ENCODE measurements at regions not wholly inside any gene's neighbourhood (a gene's known extent, or its start where the extent isn't known, plus 50 kb on each side); places are given as distances from the start of the nearest gene placed in this dataset.

DNA sequence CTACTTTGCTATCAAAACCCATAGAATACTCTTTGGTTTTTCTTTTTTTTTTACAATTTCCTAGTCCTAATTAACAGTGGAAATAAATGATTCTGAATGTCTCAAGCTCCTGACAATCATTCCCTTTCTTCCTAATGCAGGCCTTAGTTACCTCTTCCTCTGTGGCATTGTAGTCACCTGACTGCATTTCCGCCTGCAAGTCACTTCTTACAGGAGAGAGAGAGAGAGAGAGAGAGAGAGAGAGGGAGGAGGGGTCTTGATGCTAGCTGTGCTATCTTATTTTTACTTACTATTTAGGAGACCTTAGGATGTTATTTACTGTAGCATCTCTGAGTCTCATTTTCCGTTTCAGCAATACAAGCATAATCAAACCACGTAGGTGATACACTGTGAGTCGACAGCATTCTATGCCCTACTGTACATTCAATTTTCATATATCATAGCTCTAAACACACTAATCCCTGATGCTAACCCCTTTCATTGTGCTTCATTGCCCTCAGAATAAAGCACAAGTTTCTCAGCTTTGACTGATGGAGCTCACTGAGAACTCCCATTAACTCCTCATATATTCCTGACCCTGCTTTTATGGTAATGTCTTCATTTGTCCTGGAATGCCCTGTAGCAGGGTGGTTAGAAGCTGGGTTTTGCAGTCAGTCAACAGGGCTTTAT lies 1237.3 kb downstream of the XPNPEP1 start:
- no peak for TF ChIP-seq CTCF (IDR thresholded peaks at IDR 0.05)
- TF ChIP-seq NFE2L2 (conservative IDR thresholded peaks at IDR 0.05; ENCODE audit: low read length) = no peak
- TF ChIP-seq RAD21 (conservative IDR thresholded peaks at IDR 0.05 in 1 of 2, IDR thresholded peaks at IDR 0.05 in 1 of 2) = no peak
- no peak for TF ChIP-seq CEBPB (IDR thresholded peaks at IDR 0.05)
- no peak for TF ChIP-seq POLR2A (IDR thresholded peaks at IDR 0.05; ENCODE audit: low read length)
- TF ChIP-seq MAX (IDR thresholded peaks at IDR 0.05) = no peak
- TF ChIP-seq SREBF2 (IDR thresholded peaks at IDR 0.05) = no peak
- TF ChIP-seq, protein P1, sequence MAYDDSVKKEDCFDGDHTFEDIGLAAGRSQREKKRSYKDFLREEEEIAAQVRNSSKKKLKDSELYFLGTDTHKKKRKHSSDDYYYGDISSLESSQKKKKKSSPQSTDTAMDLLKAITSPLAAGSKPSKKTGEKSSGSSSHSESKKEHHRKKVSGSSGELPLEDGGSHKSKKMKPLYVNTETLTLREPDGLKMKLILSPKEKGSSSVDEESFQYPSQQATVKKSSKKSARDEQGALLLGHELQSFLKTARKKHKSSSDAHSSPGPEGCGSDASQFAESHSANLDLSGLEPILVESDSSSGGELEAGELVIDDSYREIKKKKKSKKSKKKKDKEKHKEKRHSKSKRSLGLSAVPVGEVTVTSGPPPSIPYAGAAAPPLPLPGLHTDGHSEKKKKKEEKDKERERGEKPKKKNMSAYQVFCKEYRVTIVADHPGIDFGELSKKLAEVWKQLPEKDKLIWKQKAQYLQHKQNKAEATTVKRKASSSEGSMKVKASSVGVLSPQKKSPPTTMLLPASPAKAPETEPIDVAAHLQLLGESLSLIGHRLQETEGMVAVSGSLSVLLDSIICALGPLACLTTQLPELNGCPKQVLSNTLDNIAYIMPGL (CRISPR knock-in tag; IDR thresholded peaks at IDR 0.05; ENCODE audit: borderline replicate concordance) = no peak
- TF ChIP-seq HDAC2 (IDR thresholded peaks at IDR 0.05) = no peak
- TF ChIP-seq POLR2AphosphoS2 (conservative IDR thresholded peaks at IDR 0.05; ENCODE audit: low read length) = no peak
- TF ChIP-seq CHD2 (IDR thresholded peaks at IDR 0.05; ENCODE audit: low read length, partially characterized antibody) = no peak
- TF ChIP-seq ZC3H11A (IDR thresholded peaks at IDR 0.05) = no peak
- TF ChIP-seq EP300 (IDR thresholded peaks at IDR 0.05) = no peak
- no peak for TF ChIP-seq HES2 (IDR thresholded peaks at IDR 0.05)
